ENCODE measurements at regions not wholly inside any gene's neighbourhood (a gene's known extent, or its start where the extent isn't known, plus 50 kb on each side); places are given as distances from the start of the nearest gene placed in this dataset.

- Histone ChIP-seq H3K36me3 (ENCODE audit: control insufficient read depth in 2 of 3, insufficient read depth in 3 of 3, low read length in 3 of 3) (no peaks in the 10 kb centered on the region), H3K4me3 (ENCODE audit: low read length in 3 of 3) (no peak overlapping the region), H3K4me1 (ENCODE audit: control insufficient read depth in 2 of 3, insufficient read depth in 2 of 3, low read depth in 1 of 3, low read length in 3 of 3) (no peaks in the 10 kb centered on the region), H3K27me3 (ENCODE audit: control insufficient read depth, insufficient read depth, low read length) (no peaks in the 10 kb centered on the region), H3K27ac (ENCODE audit: low read depth in 2 of 2, low read length in 2 of 2) (no peak overlapping the region), H3K9ac (ENCODE audit: low read length in 3 of 3) (no peak overlapping the region), H3K9me3 (ENCODE audit: control insufficient read depth in 2 of 3, insufficient read depth in 1 of 3, low read length in 3 of 3) (no peaks in the 10 kb centered on the region)
- no peak for DNase-seq
- TF ChIP-seq, protein P1, sequence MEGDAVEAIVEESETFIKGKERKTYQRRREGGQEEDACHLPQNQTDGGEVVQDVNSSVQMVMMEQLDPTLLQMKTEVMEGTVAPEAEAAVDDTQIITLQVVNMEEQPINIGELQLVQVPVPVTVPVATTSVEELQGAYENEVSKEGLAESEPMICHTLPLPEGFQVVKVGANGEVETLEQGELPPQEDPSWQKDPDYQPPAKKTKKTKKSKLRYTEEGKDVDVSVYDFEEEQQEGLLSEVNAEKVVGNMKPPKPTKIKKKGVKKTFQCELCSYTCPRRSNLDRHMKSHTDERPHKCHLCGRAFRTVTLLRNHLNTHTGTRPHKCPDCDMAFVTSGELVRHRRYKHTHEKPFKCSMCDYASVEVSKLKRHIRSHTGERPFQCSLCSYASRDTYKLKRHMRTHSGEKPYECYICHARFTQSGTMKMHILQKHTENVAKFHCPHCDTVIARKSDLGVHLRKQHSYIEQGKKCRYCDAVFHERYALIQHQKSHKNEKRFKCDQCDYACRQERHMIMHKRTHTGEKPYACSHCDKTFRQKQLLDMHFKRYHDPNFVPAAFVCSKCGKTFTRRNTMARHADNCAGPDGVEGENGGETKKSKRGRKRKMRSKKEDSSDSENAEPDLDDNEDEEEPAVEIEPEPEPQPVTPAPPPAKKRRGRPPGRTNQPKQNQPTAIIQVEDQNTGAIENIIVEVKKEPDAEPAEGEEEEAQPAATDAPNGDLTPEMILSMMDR (IDR thresholded peaks at IDR 0.05; ENCODE audit: borderline replicate concordance, extremely low read depth, insufficient read depth) = no peak
- intact Hi-C loops (cut with DNase I) = no loop called here
- no peak for FAIRE-seq
Measured at GRCh38 chr3:98962189-98962930, 60.9 kb upstream of the DCBLD2 start.

GRCh38 chr3:98961161-98962155, 60.0 kb upstream of the DCBLD2 start:
- Histone ChIP-seq H3K9me3 (ENCODE audit: control insufficient read depth in 2 of 3, insufficient read depth in 1 of 3, low read length in 3 of 3) (no peaks in the 10 kb centered on the region), H3K9ac (ENCODE audit: low read length in 3 of 3) (no peak overlapping the region)
- FAIRE-seq = no peak

DNA sequence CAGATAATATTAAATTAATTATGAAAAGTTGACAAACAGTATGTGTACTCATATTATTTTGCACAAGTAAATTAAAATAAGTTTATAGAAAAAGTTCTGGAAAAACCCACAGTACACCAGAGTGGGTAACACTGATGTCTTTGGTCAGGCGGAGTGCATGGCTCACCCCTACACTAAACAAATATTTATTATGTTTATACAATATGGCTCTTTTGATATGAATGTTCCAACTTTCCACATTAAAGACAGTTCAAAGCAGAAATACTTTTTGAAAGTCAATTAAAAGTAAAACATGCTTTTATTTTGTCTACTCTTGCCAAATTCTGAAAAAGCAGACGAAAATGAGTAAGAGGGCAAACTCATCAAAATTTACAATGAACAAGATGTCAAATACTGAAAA, 56.2 kb upstream of the DCBLD2 start:
- no peaks in the 10 kb centered on the region for H3K27me3 ChIP-seq (ENCODE audit: control insufficient read depth, insufficient read depth, low read length)
- H3K9ac ChIP-seq (ENCODE audit: low read length in 3 of 3) = no peak overlapping the region
- DNase-seq (no peak), FAIRE-seq (no peak)
- TF ChIP-seq, protein P1 (IDR thresholded peaks at IDR 0.05; ENCODE audit: borderline replicate concordance, extremely low read depth, insufficient read depth) = no peak
- no peak overlapping the region for H3K4me3 ChIP-seq (ENCODE audit: low read length in 3 of 3)
- H3K27ac ChIP-seq (ENCODE audit: low read depth in 2 of 2, low read length in 2 of 2) = no peak overlapping the region
- no peaks in the 10 kb centered on the region for H3K9me3 ChIP-seq (ENCODE audit: control insufficient read depth in 2 of 3, insufficient read depth in 1 of 3, low read length in 3 of 3)
- intact Hi-C loops (cut with DNase I) = no loop called here
- H3K4me1 ChIP-seq (ENCODE audit: control insufficient read depth in 2 of 3, insufficient read depth in 2 of 3, low read depth in 1 of 3, low read length in 3 of 3) = no peaks in the 10 kb centered on the region
- no peaks in the 10 kb centered on the region for H3K36me3 ChIP-seq (ENCODE audit: control insufficient read depth in 2 of 3, insufficient read depth in 3 of 3, low read length in 3 of 3)

More at GRCh38 chr3:98961161-98962155, 60.0 kb upstream of the DCBLD2 start:
- TF ChIP-seq, protein P1 (IDR thresholded peaks at IDR 0.05; ENCODE audit: borderline replicate concordance, extremely low read depth, insufficient read depth) = no peak
- Histone ChIP-seq H3K4me3 (ENCODE audit: low read length in 3 of 3) (no peak overlapping the region), H3K27me3 (ENCODE audit: control insufficient read depth, insufficient read depth, low read length) (no peaks in the 10 kb centered on the region), H3K27ac (ENCODE audit: low read depth in 2 of 2, low read length in 2 of 2) (no peak overlapping the region), H3K4me1 (ENCODE audit: control insufficient read depth in 2 of 3, insufficient read depth in 2 of 3, low read depth in 1 of 3, low read length in 3 of 3) (no peaks in the 10 kb centered on the region), H3K36me3 (ENCODE audit: control insufficient read depth in 2 of 3, insufficient read depth in 3 of 3, low read length in 3 of 3) (no peaks in the 10 kb centered on the region)
- intact Hi-C loops (cut with DNase I) = no loop called here
- DNase-seq = no peak

All from kidney (tissue), 13 donors.